ENCODE measurements at regions not wholly inside any gene's neighbourhood (a gene's known extent, or its start where the extent isn't known, plus 50 kb on each side); places are given as distances from the start of the nearest gene placed in this dataset.

- no peak for TF ChIP-seq CTCF (IDR thresholded peaks at IDR 0.05)
- TF ChIP-seq POLR2A (IDR thresholded peaks at IDR 0.05) = no peak
Measured at GRCh38 chr2:210965472-210965871, 409.1 kb downstream of the CPS1 start.

All from body of pancreas (tissue), 4 donors.